C4-2B (cell line): ENCODE measurements at regions not wholly inside any gene's neighbourhood (a gene's known extent, or its start where the extent isn't known, plus 50 kb on each side); places are given as distances from the start of the nearest gene placed in this dataset.

Experiments used
- H3K27ac ChIP-seq: fragments of 450-650 bp; 2 replicates; pipeline ENCODE4 v1.5.1; 2017
- ZFX ChIP-seq: fragments of 450-650 bp; IDR thresholded peaks from 2 replicates; pipeline ENCODE4 v1.6.1; 2017
- TF ChIP-seq, protein P1 (sequence below): fragments of 450-650 bp; conservative IDR thresholded peaks from 2 replicates; pipeline ENCODE4 v1.5.1; 2017; ENCODE audit warnings: mild to moderate bottlenecking

DNA sequence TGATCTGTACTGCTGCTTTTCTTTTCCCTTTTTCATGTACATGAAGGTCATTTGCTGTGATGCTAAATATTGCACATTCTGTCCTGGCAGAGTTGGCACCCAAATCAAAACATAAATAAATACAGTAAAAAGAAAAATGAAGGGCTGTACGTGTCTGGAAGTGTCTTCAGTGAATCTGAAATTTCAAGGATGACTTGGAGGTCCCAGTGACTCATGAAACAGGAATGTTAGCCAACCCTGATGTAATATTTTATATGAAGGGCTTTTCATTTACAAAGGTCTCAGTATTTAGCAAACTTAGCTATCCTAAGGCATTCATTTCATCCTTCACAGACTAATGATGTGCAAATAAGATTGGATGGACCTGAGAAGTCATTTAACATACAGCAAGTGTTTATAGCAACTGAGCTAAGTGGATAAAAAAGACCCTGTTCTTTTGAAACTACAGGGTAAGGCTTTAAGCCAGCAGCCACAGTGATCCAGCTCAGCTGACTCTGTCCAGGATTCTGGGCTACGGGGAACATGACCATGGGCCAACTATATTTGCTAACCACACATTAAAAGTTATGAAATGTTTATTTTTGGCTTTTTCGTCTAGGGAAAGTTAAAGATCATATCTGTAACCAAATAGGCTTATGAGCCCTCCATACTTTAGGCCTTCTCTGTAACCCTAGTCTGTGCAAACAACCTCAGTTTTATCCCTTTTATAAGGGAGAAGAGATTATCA is 104.0 kb upstream of the DMRTA1 start:
- TF ChIP-seq, protein P1, sequence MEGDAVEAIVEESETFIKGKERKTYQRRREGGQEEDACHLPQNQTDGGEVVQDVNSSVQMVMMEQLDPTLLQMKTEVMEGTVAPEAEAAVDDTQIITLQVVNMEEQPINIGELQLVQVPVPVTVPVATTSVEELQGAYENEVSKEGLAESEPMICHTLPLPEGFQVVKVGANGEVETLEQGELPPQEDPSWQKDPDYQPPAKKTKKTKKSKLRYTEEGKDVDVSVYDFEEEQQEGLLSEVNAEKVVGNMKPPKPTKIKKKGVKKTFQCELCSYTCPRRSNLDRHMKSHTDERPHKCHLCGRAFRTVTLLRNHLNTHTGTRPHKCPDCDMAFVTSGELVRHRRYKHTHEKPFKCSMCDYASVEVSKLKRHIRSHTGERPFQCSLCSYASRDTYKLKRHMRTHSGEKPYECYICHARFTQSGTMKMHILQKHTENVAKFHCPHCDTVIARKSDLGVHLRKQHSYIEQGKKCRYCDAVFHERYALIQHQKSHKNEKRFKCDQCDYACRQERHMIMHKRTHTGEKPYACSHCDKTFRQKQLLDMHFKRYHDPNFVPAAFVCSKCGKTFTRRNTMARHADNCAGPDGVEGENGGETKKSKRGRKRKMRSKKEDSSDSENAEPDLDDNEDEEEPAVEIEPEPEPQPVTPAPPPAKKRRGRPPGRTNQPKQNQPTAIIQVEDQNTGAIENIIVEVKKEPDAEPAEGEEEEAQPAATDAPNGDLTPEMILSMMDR = no peak
- no peak for TF ChIP-seq ZFX
- no peak overlapping the region for H3K27ac ChIP-seq

DNA sequence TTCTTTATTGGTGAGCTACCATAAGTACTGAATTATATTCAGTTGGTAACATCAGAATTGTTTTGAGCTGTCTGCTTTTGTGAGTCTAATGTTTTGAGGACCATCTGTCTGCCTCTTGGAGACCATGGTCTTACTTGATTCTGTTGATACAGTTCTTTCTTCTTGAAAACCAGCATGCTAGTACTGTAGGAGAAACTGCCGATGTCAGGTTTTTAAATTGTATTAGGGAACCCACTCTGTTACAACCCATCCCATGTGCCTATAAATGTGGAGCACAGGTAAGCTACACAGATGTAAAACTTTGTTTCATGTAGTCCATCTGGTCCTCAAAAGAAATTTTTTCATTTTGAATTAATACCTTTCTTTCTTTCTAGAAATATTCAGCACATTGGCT is 103.4 kb upstream of the DMRTA1 start:
- no peak for TF ChIP-seq ZFX
- TF ChIP-seq, protein P1 = no peak
- H3K27ac ChIP-seq = no peak overlapping the region

DNA sequence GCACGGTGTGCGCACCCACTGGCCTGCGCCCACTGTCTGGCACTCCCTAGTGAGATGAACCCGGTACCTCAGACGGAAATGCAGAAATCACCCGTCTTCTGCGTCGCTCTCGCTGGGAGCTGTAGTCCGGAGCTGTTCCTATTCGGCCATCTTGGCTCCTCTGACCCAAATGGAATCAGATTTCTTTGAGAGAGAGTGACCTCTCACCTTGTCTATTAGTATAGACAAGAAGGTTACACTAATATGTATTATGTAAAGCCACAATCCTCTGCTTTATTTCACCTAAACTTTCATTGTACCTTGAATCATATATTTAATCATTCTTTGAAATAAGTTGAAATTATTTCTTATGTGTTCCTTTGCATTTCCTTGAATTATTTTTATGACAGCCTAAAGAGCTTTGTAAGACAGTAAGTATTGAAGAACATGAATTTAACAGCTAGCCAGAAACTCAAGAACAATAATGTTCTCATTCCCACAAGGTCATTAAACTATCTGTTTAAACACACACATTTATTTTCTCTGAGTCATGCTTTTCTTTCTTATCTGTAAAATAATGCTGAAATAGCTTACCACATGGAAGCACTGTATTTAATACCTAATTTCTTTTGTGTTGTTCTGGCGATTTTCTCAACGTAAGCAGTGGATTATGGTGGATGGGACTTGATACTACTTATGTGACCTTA is 91.8 kb upstream of the DMRTA1 start:
- H3K27ac ChIP-seq = no peak overlapping the region
- TF ChIP-seq, protein P1 = no peak
- no peak for TF ChIP-seq ZFX

DNA sequence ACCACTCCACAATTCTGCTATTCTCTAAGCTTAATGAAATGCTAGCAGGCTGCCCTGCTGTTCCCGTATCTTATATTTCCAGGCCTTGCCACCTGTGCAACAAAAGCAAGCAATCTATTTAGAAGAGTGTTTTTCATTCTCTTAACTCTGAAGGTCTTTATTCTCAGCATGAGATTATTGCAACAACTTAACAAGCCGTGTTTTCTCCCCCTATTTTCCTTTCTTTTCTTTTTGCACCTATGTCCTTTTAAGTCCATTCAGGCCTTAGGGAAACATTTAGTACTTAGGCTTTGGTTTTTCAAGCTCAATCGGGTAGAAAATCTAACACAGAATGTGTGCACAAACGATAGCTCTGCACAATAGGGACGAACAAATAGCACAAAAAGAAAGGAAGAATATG is 89.6 kb upstream of the DMRTA1 start:
- no peak overlapping the region for H3K27ac ChIP-seq
- TF ChIP-seq ZFX = no peak
- TF ChIP-seq, protein P1 = no peak

DNA sequence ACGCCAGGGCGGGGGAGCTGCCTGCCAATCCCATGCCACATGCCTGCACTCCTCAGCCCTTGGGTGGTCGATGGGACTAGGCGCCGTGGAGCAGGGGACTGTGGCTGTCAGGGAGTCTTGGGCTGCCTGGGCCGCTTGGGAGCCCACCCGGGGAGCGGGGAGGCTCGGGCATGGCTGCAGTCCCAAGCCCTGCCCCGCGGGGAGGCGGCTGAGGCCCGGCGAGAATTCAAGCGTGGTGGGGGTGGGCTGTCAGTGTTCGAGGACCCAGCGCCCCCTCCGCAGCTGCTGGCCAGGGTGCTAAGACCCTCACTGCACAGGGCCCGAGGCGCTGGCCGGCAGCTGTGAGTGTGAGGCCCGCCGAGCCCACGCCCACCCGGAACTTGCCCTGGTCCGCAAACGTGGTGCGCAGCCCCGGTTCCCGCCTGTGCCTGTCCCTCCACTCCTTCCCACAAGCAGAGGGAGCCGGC is 83.2 kb upstream of the DMRTA1 start:
- no peak overlapping the region for H3K27ac ChIP-seq
- TF ChIP-seq, protein P1 = no peak
- no peak for TF ChIP-seq ZFX

DNA sequence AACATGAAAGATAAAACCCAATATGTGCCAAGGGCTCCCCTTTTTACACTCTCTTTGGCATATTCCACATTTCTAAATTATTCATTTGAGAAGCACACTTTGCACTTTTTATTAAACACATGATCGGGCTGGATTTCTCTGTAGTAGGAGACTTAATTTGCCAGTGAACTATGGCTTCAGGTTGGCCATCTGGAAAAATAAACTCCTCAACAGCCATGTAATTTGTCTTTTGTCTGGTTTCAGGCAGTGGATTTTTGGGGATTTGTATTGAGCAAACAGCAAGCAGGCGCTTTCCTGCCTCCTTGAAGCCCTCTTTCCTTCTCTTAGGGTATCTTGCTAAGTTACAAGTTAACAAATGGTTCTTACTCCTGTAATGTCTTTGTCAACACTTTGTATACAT is 73.0 kb upstream of the DMRTA1 start:
- TF ChIP-seq, protein P1 = no peak
- no peak for TF ChIP-seq ZFX
- no peak overlapping the region for H3K27ac ChIP-seq

DNA sequence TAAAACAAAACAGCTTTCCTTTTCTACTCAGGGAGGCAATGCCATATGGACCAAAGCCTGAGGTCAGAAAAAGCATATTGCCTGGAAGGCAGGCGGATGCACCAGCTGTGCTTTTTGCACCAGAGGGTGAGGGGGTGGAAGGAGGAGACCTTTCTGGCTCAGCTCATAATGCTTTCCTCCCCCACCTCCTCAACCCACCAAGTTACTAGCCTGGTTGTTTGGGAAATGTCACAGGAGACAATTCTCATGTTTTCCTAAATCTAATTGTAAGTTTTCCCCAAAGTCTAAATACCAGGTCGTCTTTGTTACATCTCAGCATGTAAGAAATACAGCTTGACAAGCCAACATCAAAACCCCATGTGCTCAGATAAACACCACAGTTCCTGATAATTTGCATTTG is 72.6 kb upstream of the DMRTA1 start:
- no peak overlapping the region for H3K27ac ChIP-seq
- TF ChIP-seq, protein P1 = no peak
- TF ChIP-seq ZFX = no peak
